ENCODE measurements at regions not wholly inside any gene's neighbourhood (a gene's known extent, or its start where the extent isn't known, plus 50 kb on each side); places are given as distances from the start of the nearest gene placed in this dataset.

DNA sequence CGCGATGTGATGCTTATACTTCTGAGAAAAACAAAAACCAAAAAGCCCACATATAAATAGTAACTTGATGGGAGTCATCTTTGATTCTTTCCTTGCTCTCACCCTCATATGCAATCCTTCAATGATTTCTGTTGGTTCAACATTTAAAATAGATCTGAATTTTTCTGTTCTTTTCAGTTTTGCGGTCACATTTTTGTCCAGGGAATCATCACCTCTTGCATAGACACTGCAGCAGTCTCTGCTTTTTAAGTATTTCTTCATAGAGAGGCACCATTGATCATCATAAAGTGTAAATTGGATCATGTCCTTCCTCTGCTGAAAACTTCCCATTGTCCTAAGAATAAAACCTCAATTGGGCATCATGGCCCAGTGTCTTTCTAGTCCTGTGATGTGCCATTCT lies 81.1 kb upstream of the SLC4A4 start:
- no peak for TF ChIP-seq YY1 (IDR thresholded peaks at IDR 0.05; ENCODE audit: low read depth)
- TF ChIP-seq, protein P1, sequence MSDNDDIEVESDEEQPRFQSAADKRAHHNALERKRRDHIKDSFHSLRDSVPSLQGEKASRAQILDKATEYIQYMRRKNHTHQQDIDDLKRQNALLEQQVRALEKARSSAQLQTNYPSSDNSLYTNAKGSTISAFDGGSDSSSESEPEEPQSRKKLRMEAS (IDR thresholded peaks at IDR 0.05): no peak
- no peak for TF ChIP-seq CEBPB (IDR thresholded peaks at IDR 0.05)
- no peak for TF ChIP-seq EP300 (IDR thresholded peaks at IDR 0.05; ENCODE audit: borderline replicate concordance)
- TF ChIP-seq CREB1 (IDR thresholded peaks at IDR 0.05; ENCODE audit: low read depth): no peak
- TF ChIP-seq, protein P2, sequence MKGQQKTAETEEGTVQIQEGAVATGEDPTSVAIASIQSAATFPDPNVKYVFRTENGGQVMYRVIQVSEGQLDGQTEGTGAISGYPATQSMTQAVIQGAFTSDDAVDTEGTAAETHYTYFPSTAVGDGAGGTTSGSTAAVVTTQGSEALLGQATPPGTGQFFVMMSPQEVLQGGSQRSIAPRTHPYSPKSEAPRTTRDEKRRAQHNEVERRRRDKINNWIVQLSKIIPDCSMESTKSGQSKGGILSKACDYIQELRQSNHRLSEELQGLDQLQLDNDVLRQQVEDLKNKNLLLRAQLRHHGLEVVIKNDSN (IDR thresholded peaks at IDR 0.05): no peak
- TF ChIP-seq RAD21 (IDR thresholded peaks at IDR 0.05; ENCODE audit: low read depth): no peak
- TF ChIP-seq, protein P3, sequence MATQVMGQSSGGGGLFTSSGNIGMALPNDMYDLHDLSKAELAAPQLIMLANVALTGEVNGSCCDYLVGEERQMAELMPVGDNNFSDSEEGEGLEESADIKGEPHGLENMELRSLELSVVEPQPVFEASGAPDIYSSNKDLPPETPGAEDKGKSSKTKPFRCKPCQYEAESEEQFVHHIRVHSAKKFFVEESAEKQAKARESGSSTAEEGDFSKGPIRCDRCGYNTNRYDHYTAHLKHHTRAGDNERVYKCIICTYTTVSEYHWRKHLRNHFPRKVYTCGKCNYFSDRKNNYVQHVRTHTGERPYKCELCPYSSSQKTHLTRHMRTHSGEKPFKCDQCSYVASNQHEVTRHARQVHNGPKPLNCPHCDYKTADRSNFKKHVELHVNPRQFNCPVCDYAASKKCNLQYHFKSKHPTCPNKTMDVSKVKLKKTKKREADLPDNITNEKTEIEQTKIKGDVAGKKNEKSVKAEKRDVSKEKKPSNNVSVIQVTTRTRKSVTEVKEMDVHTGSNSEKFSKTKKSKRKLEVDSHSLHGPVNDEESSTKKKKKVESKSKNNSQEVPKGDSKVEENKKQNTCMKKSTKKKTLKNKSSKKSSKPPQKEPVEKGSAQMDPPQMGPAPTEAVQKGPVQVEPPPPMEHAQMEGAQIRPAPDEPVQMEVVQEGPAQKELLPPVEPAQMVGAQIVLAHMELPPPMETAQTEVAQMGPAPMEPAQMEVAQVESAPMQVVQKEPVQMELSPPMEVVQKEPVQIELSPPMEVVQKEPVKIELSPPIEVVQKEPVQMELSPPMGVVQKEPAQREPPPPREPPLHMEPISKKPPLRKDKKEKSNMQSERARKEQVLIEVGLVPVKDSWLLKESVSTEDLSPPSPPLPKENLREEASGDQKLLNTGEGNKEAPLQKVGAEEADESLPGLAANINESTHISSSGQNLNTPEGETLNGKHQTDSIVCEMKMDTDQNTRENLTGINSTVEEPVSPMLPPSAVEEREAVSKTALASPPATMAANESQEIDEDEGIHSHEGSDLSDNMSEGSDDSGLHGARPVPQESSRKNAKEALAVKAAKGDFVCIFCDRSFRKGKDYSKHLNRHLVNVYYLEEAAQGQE (IDR thresholded peaks at IDR 0.05; ENCODE audit: low read depth): no peak
